Karpas-422 (cell line): ENCODE measurements at regions not wholly inside any gene's neighbourhood (a gene's known extent, or its start where the extent isn't known, plus 50 kb on each side); places are given as distances from the start of the nearest gene placed in this dataset.

Experiments used
- DNase-seq: peaks from one replicate; pipeline ENCODE4 v3.0.0-alpha.2; 2015
- H2AFZ ChIP-seq: fragments of 200-600 bp; sonication (generic); 2 replicates; pipeline ENCODE4 v1.6.1; 2014; ENCODE audit warnings: antibody characterized with exemption, low read length, mixed read lengths
- H3K27ac ChIP-seq: fragments of 200-600 bp; sonication (generic); 2 replicates; pipeline ENCODE4 v1.5.1; 2014; ENCODE audit warnings: mild to moderate bottlenecking, low read length, moderate library complexity
- H3K27me3 ChIP-seq: fragments of 200-600 bp; sonication (generic); 2 replicates; pipeline ENCODE4 v1.6.1; 2014; ENCODE audit warnings: low read length, mixed read lengths
- H3K36me3 ChIP-seq: fragments of 200-600 bp; sonication (generic); 2 replicates; pipeline ENCODE4 v1.6.1; 2014; ENCODE audit warnings: low read length, mixed read lengths; ENCODE audit not compliant: insufficient read depth
- H3K4me1 ChIP-seq: fragments of 200-600 bp; sonication (generic); 2 replicates; pipeline ENCODE4 v1.6.1; 2014; ENCODE audit warnings: mild to moderate bottlenecking, low read length, mixed read lengths
- H3K4me2 ChIP-seq: fragments of 200-600 bp; sonication (generic); 2 replicates; pipeline ENCODE4 v1.6.1; 2014; ENCODE audit warnings: low read length, low read depth, mild to moderate bottlenecking; ENCODE audit not compliant: poor library complexity, severe bottlenecking
- H3K4me3 ChIP-seq: fragments of 200-600 bp; sonication (generic); 2 replicates; pipeline ENCODE4 v1.5.1; 2014; ENCODE audit warnings: mild to moderate bottlenecking, antibody characterized with exemption, low read length, mixed read lengths
- H3K79me2 ChIP-seq: fragments of 200-600 bp; sonication (generic); 2 replicates; pipeline ENCODE4 v1.6.1; 2014; ENCODE audit warnings: mild to moderate bottlenecking, low read length, mixed read lengths
- H3K9ac ChIP-seq: fragments of 200-600 bp; sonication (generic); 2 replicates; pipeline ENCODE4 v1.6.0; 2014; ENCODE audit warnings: low read length
- H3K9me2 ChIP-seq: fragments of 200-600 bp; sonication (generic), shearing (Covaris generic); replicated peaks from 2 replicates; pipeline ENCODE4 v1.6.0; 2014; ENCODE audit warnings: mild to moderate bottlenecking, low read length, moderate library complexity; ENCODE audit not compliant: insufficient read depth
- H3K9me3 ChIP-seq: fragments of 300-700, 200-600 bp; sonication (generic); 2 replicates; pipeline ENCODE4 v1.6.1; 2014; ENCODE audit warnings: low read length, mixed read lengths
- H4K20me1 ChIP-seq: fragments of 200-600 bp; sonication (generic); 2 replicates; pipeline ENCODE4 v1.6.1; 2014; ENCODE audit warnings: mild to moderate bottlenecking, antibody characterized with exemption, low read length, low read depth; ENCODE audit not compliant: insufficient read depth

DNA sequence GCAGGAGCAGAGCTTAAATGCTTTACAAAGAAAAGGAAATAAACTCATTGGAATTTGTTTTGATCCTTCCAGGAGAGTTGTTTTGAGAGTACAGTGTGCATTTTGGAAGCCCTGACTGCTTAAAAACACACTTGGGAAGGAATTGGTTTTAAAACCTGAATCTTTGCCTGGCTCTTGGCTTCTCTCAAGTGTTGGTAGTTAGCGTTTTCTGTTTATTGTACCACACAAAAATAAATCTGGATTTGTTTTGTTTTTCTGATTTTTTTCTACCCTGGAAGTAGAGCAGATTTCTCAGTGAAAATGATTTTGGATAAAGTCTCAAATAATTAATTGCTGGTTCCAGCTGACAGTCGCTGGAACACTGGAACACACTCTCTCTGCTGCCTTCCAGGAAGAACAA, 90.6 kb downstream of the CHST2 start:
- Histone ChIP-seq H2AFZ (peak overlapping the region; percentile 16), H3K4me1 (peaks cover 53% of the 10 kb centered on the region), H4K20me1 (no peaks in the 10 kb centered on the region), H3K9me2 (no peaks in the 10 kb centered on the region), H3K9ac (peak overlapping the region; percentile 31; the same call in 1 of the 2 replicates), H3K79me2 (no peaks in the 10 kb centered on the region), H3K36me3 (no peaks in the 10 kb centered on the region; the same call in 1 of the 2 replicates), H3K4me2 (peak overlapping the region; percentile 46), H3K4me3 (no peak overlapping the region), H3K27ac (no peak overlapping the region), H3K27me3 (no peaks in the 10 kb centered on the region), H3K9me3 (no peaks in the 10 kb centered on the region)
- no peak for DNase-seq

DNA sequence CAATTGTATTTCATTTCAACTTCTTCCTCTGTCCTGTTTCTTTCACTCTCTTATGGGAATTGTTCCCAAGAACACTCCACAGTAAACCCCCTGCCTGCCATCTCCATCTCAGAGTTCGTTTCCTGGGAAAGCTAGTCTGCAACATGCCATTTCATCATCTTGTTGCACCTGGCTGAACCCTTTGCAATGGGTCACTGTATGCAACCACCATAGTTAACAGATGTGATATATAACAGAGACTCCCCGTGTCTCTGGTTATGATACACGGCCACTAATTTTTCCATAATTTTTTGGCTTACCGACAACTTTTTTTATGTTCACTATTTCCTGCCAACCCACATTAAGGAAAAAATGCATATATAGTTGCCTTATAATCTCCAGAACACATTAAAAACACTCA, 95.5 kb downstream of the CHST2 start:
- H3K4me3 ChIP-seq = no peak overlapping the region

More for the DNA sequence above, 95.5 kb downstream of the CHST2 start:
- no peaks in the 10 kb centered on the region for H3K27me3 ChIP-seq
- no peak overlapping the region for H3K4me2 ChIP-seq
- H2AFZ ChIP-seq = no peak overlapping the region
- no peaks in the 10 kb centered on the region; the same call in 1 of the 2 replicates for H3K36me3 ChIP-seq
- H3K79me2 ChIP-seq = no peaks in the 10 kb centered on the region
- H4K20me1 ChIP-seq = no peaks in the 10 kb centered on the region
- H3K27ac ChIP-seq = no peak overlapping the region
- no peak overlapping the region for H3K9ac ChIP-seq
- no peaks in the 10 kb centered on the region for H3K9me3 ChIP-seq
- no peaks in the 10 kb centered on the region for H3K9me2 ChIP-seq
- peaks cover 44% of the 10 kb centered on the region for H3K4me1 ChIP-seq
- DNase-seq = no peak
